22Rv1 (cell line): ENCODE measurements at regions not wholly inside any gene's neighbourhood (a gene's known extent, or its start where the extent isn't known, plus 50 kb on each side); places are given as distances from the start of the nearest gene placed in this dataset.

Experiments
- ZFX ChIP-seq: fragments of 450-650 bp; IDR thresholded peaks from 2 replicates; pipeline ENCODE4 v1.6.1; 2017; ENCODE audit warnings: antibody characterized with exemption, borderline replicate concordance
- TF ChIP-seq, protein P1 (sequence below): fragments of 450-650 bp; IDR thresholded peaks from 2 replicates; pipeline ENCODE4 v1.5.1; 2017; ENCODE audit warnings: mild to moderate bottlenecking

DNA sequence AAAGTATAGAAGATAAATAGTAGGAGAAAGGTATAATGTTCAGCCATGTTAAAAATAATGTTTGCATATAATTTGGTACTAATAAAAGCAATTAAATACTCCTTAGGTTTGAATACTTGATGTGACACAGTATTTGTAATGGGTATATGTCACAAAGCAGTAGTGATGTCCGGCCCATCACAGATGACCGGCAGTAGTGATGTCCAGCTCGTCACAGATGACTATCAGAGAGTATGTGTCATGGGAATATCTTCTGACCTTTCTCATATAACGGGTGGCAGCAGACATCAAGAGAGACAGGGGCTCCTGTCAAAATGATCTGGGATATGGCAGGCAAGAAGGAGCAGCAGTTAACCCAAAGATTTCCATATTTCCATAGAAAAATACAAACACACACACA lies 477.4 kb upstream of the KLF6 start:
- TF ChIP-seq, protein P1, sequence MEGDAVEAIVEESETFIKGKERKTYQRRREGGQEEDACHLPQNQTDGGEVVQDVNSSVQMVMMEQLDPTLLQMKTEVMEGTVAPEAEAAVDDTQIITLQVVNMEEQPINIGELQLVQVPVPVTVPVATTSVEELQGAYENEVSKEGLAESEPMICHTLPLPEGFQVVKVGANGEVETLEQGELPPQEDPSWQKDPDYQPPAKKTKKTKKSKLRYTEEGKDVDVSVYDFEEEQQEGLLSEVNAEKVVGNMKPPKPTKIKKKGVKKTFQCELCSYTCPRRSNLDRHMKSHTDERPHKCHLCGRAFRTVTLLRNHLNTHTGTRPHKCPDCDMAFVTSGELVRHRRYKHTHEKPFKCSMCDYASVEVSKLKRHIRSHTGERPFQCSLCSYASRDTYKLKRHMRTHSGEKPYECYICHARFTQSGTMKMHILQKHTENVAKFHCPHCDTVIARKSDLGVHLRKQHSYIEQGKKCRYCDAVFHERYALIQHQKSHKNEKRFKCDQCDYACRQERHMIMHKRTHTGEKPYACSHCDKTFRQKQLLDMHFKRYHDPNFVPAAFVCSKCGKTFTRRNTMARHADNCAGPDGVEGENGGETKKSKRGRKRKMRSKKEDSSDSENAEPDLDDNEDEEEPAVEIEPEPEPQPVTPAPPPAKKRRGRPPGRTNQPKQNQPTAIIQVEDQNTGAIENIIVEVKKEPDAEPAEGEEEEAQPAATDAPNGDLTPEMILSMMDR: no peak
- no peak for TF ChIP-seq ZFX
